DMS153 (cell line): ENCODE measurements at regions not wholly inside any gene's neighbourhood (a gene's known extent, or its start where the extent isn't known, plus 50 kb on each side); places are given as distances from the start of the nearest gene placed in this dataset.

Experiments used
- DNase-seq: peaks from one replicate; lab custom pipeline; 2025; lab: John Stamatoyannopoulos, UW

- no peak for DNase-seq
Observed at GRCh38 chr2:226431288-226431948, 368.2 kb downstream of the IRS1 start.

DNA sequence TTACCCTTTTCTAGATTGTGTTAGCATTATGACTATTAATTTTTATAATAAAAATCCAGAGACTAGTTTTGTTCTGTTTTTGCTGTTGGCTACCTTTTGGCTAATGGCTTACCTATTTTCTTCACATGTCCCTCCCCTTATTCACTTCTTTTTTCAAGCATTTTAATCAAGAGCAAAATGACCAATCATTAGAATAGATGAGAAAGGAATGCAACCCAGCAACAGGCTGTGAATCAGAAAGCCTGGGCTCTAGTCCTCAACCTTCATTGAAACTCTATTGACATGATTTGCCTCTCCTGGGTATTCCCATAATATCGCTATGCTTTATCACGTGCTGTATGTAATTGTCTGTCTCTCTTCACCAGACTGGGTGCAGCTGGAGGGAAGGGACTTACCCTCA is 370.1 kb downstream of the IRS1 start:
- no peak for DNase-seq

GRCh38 chr2:226427538-226428307 is 371.9 kb downstream of the IRS1 start:
- no peak for DNase-seq

- DNase-seq: no peak
Observed at GRCh38 chr2:226426292-226426736, 373.3 kb downstream of the IRS1 start.

DNA sequence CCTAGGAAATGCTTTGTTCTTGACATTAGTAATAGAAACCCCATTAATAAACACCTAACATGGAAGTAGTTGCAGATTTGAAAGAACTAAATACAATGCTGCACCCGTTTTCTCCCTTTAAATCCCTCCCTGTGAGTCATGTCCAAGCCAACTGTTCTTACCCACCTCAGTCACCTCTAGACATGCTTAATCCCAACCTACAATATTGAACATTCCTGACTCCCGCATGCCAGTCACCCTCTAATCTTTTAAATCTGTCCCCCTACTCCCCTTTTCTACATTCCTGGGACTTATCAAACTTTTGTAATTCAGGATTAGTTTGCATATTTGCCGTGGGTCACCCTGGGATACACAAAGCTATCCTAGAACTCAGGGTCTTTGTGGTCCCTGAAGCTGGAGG is 374.6 kb downstream of the IRS1 start:
- DNase-seq: no peak

GRCh38 chr2:226423498-226423960 is 376.1 kb downstream of the IRS1 start:
- DNase-seq: no peak

DNA sequence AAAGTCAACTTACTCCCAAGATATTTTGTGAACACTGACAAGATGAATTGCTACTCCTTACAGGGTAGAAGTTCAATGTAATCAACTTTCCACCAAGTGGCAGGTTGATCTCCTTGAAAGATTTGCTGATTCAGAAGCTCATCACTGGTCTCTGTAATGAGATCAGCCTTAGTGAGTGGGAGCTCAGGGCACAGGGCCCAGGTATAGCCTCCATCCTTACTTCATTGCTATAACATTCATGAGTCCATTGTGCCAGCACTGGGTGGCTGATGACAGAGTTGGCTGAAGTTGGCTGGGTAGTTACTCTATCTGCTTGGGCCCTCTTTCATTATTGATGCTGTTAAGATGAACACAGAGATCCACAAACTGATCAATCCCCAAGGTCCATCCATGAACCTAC is 379.0 kb downstream of the IRS1 start:
- DNase-seq: no peak

DNA sequence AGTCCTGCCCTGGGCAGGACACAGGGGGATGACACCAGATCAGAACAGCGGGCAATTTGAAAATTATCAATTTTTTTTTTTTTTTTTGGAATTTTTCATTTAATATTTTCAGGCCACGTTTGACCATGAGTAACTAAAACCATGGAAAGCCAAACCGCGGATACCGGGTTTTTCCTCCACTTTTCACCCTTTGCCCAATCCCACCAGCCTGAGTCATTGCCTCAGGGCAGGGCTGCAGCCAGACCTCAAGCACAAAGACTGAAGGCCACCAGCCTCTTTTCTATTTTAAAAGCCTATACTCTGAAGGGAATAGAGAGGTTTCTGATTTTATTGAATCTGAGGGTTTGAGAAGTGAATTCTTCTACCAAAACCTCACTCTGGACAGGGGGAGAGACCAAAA is 381.1 kb downstream of the IRS1 start:
- no peak for DNase-seq

DNA sequence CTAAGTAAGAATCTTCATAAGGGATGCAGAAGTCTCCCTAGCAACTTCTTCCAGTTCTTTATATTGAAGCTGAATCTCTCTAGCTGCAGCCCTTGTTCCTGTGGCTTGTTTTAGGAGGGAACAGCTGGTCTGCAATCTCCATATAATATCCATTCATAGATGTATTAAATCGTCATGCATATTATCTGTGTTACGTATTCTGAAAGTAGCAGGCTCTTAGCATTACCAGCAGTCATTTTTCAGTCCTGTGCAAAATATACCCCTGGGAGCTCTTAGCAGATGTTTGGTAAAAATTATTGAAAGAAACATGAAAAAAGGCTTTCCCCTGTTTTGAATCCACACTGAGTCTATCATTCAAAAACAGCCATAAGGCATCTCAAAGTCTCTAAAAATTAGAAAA is 385.3 kb downstream of the IRS1 start:
- no peak for DNase-seq

DNA sequence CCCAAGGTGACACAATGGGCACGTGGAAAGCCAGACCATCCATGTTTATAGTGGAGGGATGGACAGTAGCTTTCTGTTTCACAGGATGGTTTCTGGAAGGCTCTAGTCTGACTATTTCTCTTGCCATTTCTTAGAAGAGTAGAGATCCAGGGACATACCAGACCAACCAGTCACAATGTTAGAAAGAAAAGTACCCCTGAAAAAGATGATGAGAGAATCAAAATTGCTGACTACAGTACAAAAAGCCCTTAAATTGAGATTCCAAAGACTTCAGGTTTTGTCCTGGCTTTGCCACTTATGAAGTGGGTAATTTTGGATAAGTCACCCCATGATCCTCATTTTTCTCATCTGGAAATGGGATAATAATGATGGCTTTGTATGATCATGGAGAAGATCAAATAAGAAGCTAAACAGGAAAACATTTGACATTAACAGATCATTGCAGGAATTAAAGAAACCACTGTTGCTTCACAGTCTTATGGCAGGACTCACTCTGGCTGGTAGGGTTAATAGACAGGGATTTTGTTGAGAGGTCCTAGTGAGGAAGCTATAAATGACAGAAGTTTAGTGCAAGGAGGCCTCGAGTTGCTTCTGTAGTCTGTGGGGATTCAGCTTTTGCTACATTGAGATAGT is 386.0 kb downstream of the IRS1 start:
- no peak for DNase-seq

DNA sequence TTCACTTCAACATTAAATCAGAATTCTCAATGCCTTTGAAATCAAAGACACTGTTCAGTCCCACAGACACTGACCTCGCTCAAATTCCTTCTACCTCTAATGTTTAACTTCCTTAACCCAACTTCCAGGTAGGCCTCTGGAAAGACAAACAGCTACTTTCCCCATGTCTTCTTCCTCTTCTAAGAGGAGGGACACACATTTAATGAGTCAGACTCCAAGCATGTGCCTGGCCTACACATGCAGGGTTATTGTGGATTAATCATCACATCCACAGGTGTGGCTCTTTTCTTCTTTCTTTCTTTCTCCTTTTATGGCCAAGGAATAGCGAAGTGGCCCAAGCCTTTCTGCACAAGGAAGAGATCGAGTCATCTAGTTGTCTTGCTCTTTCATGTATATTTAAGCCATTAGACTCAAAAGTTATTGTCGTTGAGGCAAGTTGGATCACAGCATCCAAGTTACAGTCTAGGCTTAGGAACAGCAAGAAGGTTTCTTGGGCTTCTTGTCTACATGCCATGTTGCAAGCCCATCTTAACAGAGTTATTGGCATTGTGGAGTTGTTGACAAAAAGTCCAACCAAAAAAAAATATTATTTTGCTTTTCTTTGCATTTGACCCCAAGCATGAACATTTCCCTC is 387.8 kb downstream of the IRS1 start:
- DNase-seq: no peak

DNA sequence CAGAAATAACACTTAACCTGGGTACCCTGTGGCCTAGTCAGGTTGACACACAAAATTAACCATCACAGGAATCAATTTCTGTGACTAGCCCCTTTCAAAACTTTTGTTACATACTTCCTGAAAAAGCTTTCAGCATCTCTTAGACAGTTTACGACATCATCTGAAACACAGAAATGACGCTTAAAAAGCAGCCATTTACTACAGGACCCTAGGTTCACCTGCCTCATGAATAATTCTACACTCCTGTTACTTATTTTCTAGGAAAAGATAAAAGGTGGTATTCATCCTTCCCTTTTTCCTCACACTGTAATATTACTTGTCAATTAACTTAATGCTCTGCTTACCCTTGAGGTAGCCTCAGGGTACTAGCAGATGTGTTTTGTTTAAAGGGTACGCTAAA is 388.4 kb downstream of the IRS1 start:
- no peak for DNase-seq

GRCh38 chr2:226410247-226410835 is 389.3 kb downstream of the IRS1 start:
- no peak for DNase-seq

GRCh38 chr2:226409134-226409533 is 390.5 kb downstream of the IRS1 start:
- DNase-seq: no peak

GRCh38 chr2:226408141-226408540 is 391.5 kb downstream of the IRS1 start:
- DNase-seq: no peak

DNA sequence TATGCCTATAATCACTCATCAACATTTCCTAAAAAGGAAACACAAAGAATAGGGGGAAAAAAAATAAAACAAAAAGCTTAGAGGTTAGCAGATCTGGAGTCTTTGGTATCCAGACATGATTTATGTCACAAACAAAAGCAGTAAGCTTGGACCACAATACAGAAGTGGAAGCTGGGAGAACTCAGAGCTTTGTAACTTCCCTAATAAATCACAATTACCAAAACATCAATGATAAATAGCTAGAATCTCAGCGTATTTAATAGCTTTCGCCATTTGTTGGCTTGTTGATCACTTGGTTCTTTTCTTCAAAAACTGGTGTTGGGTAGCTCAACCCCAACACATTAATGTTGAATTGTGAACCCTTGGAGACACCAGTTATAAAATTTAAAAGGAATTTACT is 392.5 kb downstream of the IRS1 start:
- DNase-seq: no peak

GRCh38 chr2:226405465-226405864 is 394.2 kb downstream of the IRS1 start:
- no peak for DNase-seq

DNA sequence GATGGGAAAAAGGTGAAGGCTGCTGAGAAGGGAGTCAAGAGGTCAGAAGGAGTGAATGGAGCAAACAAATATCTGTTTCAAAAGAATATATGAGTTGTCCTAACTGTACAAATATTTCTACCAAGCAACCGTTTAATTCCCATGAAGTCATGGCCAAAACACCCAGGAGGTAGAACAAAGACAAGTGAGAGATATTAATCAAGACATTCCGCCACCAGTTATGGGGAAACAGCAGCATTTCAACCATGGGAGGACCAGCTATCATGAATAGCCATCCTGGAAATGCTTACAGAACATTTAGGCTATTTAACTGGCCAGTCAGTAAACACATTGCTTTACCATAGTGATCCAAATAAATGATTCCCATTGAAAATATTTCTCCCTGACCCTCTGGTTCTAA is 396.3 kb downstream of the IRS1 start:
- no peak for DNase-seq

GRCh38 chr2:226399006-226399405 is 400.6 kb downstream of the IRS1 start:
- DNase-seq: no peak

- DNase-seq: no peak
Observed at GRCh38 chr2:226398580-226398979, 401.0 kb downstream of the IRS1 start.

GRCh38 chr2:226396541-226396940 is 403.1 kb downstream of the IRS1 start:
- DNase-seq: no peak

DNA sequence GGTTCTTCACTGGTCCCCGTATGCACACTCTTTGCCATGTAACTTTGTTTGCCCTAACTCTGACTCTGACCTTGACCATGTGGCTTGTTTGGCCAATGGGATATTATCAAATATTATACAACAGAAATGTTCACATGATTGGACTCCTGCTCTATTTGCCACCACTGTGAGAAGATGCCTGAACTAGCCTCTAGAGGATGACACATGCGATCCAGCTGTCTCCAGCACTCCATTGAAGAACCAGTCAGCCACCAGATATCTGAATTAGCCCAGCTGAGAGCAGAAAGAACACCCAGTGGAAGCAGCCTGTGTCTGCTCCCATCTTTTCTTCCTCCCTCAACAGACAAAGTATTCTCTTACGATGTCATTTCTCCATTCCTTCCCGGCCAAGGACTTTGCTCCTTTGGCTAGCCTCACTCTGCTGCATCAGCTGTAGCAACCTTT is 412.1 kb downstream of the IRS1 start:
- no peak for DNase-seq
